Central memory CD4-positive, alpha-beta T cell (primary cell): ENCODE measurements at regions not wholly inside any gene's neighbourhood (a gene's known extent, or its start where the extent isn't known, plus 50 kb on each side); places are given as distances from the start of the nearest gene placed in this dataset.
"Not testable (repeated sequence)": the region's sequence is repeated elsewhere in the genome, so short reads cannot be mapped to it uniquely, and the experiment has no call there.

Experiments used
- DNase-seq: peaks from one replicate; pipeline ENCODE4 v3.0.0; 2022

DNA sequence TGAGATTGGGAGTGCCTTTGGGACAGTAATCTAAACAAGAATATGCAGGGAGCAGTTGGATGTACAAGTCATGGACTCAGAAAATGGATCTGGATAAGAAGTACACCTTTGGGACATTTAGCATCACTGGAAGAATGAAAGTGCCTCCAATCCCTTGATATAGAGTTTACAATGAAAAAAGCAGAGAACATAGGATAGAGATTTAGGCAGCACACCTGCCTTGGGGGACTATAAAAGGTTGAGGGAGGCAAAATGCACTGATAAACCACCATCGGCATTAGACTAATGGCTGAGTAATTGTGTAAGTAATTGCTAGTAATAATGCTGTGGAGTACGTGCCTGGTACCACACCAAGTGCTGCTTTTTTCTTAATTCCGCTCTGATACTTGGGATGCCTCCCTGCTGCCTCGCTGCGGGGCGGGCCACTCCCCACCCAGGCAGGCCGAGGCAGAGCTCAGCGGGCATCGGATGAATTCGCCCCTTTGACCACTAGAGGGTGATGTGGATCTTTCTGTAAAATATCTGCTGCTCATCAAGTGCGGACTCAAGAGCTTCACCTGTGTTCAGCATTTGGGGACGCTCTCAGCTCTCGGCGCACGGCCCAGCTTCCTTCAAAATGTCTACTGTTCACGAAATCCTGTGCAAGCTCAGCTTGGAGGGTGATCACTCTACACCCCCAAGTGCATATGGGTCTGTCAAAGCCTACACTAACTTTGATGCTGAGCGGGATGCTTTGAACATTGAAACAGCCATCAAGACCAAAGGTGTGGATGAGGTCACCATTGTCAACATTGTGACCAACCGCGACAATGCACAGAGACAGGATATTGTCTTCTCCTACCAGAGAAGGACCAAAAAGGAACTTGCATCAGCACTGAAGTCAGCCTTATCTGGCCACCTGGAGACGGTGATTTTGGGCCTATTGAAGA, 99.9 kb downstream of the ANKRD18B start:
- peak; percentile 70 for DNase-seq

DNA sequence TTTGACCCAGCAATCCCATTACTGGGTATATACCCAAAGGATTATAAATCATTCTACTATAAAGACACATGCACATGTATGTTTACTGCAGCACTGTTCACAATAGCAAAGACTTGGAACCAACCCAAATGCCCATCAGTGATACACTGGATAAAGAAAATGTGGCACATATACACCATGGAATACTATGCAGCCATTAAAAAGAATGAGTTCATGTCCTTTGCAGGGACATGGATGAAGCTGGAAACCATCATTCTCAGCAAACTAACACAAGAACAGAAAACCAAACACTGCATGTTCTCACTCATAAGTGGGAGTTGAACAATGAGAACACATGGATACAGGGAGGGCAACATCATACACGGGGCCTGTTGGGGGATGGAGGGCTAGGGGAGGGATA, 104.3 kb downstream of the ANKRD18B start:
- DNase-seq = not testable (repeated sequence)

DNA sequence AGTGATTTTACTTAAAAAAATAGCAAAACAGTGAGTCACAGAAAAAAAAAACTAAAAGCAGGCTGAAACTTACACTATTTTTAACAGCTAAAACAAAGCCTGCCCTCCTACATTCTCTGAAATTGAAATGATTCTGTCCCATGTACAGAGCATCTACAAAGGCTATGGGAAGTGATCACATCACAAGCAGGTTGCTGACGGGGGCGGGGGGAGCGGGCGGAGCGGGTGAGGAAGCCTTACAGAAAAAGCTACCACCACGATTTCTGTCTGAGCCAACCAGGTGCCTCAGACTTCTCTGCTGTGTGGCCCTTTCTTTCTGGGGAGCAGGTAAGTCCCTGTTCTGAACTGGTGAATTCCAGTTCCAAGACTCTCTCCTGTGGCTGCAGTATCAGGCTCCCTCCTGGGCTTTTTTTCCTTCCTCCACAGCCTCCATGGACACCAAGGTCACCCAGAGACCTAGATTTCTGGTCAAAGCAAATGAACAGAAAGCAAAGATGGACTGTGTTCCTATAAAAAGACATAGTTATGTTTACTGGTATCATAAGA, 104.9 kb downstream of the ANKRD18B start:
- no peak for DNase-seq

DNA sequence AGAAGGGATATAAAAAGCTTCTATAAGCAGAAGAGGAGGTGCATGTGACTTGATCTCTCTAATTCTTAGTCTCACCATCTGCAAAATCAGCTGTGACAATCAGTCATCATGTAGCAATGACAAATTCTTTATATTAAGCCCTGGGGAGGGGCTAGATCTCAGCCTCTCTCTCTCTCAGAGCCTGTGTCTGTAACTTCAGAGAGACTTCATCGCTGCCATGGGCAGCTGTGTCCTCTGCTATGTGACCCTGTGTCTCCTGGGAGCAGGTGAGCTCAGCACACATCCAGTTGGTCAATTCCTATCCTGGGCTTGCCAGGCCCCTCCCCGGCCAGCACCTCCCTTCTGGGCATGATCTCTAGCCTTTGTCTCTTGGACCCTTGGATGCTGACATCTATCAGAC, 109.6 kb downstream of the ANKRD18B start:
- no peak for DNase-seq

DNA sequence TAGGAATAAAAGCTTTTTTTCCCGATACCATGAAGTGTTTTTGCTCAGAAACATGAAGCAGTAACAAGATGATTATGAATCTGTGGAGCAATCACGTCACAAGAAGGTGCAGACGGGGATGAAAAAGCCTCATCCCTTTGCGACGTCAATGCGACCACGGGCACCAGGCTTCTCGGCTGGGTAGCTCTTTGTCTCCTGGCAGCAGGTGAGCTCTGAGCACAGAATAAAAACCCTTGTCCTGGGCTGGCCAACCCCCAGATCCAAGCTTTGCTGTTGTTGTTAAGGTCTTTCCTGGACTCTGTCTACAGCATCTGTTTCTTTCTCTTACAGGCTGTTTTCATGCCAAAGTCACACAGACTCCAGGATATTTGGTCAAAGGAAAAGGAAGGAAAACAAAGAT, 113.8 kb downstream of the ANKRD18B start:
- no peak for DNase-seq

DNA sequence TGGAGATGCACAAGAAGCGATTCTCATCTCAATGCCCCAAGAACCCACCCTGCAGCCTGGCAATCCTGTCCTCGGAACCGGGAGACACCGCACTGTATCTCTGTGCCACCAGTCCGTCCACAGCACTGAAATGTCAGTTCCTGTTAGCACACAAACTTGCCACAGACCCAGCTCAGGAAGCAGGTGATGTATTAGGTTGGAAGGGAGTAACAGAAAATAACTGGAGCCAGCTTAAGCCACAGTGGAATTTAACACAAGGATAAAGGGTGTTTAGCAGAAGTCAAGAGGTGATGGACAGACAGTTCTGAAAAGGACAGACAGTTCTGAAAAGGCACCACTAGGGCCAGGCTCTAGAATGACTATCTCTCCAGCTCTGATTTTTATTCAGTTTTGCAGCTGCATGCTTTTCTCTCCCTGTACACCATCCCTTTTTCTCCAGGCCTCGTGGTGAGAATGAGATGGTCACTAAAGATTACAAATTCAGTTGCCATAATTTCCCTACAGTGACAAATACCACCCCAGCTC, 114.4 kb downstream of the ANKRD18B start:
- DNase-seq = no peak

DNA sequence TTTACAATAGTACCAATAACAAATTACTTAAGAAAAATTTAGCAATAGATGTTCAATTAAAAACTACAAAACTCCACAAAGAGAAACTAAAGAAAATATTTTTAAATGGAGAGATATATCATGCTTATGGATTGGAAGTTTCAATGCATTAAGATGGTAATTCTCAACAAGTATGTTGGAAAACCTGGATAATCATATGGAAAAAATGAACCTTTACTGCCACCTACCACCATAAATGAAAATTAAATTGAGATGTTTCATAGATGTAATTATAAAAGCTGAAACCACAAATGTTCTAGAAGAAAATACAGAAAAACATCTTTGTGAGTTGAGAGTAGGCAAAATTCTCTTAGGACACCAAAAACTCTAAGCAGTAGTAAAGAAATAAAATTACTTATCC, 121.7 kb downstream of the ANKRD18B start:
- no peak for DNase-seq

DNA sequence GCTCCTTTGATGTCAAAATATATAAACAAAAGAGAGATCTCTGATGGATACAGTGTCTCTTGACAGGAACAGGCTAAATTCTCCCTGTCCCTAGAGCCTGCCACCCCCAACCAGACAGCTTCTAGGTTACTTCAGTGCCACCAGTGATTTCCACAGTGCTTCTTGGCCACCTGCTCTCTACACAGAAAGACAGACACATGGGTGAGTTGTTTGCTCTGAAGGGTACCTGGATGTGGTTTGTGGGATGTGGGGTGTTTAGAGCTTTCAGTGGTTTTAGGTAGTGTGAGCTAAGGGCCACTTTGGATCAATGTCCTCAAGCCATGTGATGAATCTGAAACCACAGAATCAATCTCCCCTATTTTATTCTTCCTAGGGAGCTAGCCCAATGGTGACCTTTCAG, 125.4 kb downstream of the ANKRD18B start:
- no peak for DNase-seq

DNA sequence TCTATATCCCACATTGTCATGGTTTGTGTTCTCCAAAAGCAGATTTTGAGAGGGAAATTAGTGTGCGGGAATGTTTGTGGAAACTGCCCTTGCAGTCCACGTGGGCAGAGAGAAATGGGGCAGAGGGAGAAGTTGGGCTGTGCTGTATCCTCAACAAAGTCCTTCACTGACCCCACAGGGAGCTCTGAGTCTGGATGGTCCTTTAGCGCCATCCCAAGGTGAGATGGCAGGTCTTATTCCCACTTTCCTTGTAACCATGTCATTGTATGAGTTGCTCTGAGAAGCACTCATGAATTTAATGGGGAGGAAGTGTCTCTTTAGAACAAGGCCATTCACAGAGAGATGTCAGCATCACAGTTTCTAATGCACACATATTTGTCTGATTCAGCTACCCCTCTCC, 127.1 kb downstream of the ANKRD18B start:
- no peak for DNase-seq

DNA sequence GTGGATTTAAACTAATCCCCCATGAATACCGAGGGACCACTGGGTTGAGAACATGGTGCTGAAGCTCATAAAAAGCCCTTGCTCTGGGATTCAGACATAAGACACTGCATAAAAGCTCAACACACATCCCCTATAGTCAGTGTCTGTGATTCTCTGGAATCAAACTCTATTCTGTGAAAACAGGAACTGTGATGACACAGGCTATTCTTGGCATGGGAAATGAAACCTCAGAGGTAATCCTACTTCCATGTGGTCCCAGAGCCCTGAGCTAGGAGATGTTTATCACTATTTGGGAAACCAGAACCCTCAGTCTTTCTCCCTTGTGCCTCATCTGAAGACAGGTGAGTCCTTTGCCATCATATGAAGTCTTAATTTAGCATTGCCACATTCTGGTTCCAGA, 135.4 kb upstream of the PRSS3 start:
- no peak for DNase-seq

DNA sequence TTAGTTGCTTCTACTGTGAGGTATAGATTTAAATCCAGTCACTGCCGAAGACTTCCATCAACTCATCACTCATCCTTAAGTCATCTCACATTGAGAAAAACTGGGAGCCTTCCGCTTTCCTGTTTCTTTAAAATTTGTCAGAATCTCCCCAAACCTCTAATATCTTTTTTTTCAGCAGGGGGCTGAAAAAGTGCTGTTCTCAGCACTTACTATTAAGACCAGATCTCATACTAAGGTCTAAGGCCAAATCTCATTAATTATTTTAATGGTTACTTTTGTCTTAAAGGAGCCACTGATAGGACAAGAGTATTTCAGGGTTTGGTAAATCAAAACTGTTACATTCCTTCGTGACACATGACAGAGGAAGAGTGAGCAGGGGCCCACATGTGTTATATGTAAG, 134.6 kb upstream of the PRSS3 start:
- DNase-seq = no peak

DNA sequence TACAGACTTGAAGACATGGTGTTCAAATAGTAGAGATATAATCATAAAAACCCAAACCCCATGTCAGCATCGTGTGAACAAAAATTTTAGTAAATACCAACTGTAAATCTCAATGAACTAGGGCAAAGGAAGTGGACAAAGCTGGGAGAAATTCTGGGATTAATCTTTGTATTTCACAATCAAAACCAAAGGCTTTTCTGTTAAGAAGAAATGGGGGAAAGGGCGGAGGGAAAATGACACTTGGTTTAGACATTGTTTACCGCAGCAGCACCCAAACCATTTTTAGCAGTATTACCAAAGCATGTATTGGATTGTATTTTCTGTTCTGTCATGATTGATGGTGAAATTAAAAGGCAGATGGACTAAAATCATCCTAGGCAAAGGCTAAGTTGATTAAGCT, 134.2 kb upstream of the PRSS3 start:
- DNase-seq = no peak

DNA sequence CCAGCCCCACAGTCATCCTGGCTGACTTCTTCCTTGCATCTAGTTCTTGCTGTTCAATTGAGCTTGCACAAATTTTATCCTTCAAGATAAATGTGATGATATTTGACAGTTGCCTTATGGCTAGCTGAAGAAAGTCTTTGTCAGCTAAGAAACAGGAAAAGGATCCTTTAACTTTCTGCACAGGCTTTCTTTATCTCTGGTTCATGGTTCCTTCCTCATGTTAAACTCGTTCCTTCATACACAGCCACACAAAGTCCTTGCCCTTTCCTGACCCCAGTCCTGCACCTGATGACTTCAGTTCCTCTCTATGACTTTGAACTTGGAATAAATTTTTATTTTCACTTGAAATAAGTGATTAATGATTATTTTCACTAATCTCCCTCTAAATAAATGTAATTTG, 132.5 kb upstream of the PRSS3 start:
- no peak for DNase-seq

DNA sequence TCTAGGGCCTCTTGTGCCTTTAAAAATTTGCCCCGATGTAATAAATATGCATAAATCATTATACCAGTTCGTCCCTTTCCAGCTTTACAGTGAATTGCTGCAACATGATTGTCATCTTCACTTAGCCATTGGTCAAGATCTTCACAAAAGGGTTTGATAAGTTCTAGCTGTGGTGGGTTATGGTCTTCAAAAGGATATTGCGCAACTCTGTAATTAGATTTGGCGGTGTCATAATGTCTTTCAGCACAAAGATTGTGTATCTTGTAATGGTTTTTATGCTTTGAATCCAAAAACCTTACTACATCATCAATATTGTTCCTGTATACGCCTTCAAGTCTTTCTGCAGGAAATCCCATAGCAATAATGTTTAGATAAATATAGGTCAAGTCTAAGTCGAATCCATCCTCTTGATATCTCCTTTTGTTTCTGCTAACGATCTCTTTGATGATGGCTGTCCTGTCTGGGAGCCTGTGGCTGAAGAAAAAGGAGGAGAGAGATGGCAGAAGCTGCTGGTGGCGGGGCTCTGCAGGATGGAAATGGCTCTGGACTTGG, 119.1 kb upstream of the PRSS3 start:
- DNase-seq = not testable (repeated sequence)

DNA sequence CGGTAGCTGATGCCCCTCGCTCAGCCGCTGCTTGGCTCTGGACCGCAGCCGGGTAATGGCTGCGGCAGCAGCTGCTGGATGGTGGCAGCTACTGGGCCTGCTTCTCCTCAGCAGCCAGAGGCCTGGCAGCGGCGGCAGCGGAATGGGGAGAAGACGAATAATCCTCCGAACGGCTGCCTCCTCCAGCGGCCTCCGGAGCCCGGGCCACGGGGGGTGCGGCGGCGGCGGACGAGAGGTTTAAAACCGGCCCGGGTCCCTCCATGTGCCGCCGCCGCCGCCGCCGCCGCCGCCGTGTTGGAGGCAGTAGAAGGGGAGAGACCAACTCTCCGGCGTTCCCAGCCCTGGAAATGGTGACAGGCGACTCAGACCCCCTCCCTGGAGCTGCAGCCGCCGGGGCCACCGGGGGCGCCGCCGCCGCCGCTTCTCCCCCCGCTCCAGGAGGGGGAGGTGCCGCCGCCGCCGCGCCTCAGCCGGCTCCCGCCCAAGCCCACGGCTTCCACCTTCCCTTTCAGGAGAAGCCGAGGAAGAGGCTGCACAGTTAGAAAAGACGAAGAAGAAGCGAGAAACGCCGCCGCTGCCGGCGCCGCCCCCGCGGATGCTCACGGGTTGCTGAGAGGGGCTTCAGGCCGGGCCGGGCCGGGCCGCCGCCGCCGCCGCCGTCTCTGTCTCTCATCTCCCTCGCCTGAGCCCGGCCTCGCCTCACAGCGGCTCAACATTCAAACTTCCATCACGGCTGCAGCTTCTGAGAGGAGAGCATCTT, 118.4 kb upstream of the PRSS3 start:
- no peak for DNase-seq

DNA sequence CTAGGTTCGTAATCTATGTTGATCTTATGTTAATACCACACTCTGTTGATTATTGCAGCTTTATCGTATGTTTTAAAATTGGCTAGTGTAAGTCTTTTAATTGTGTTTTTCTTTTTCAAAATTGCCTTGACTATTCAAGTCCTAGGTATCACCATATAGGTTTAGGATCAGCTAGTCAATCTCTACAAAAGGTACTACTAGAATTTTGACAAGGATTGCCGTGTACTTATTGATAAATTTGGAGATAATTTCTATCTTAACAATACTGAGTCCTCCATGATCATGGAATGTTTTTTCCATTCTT, 117.9 kb upstream of the PRSS3 start:
- no peak for DNase-seq

DNA sequence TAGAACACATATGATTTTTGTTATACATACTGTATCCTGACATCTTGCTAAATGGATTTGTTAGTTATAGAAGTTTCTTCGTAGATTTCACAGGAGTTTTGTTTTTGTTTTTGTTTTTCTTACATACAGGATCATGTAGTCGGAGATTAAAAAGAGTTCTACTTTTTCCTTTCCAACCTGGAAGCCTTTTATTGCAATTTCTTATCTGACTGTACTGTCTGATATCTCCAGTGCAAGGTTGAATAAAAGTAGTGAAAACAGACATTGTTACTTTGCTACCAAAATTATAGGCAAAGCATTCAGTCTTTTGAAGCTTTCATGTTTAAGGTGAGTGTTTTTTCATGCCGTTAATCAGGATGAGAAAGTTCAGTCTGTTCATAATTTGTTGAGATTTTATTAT, 117.4 kb upstream of the PRSS3 start:
- DNase-seq = no peak

DNA sequence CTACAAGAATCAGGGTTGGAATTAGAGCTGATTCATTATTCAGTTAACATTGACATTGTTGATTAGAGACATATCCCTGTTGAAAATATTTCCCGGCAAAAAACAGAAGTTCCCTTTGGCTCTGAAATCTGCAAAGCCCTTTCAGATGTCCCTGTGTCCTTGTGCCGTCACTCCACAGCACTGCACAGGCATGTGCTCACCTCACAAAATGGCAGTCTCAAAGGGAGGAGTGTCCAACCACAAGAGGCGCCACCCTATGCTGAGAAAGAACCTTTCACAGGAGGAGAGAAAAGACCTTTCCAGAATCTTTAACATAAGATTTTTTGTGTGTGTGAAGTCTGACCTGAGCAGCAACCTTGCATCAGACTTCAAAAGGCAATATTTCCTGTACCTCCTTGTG, 112.8 kb upstream of the PRSS3 start:
- no peak for DNase-seq

DNA sequence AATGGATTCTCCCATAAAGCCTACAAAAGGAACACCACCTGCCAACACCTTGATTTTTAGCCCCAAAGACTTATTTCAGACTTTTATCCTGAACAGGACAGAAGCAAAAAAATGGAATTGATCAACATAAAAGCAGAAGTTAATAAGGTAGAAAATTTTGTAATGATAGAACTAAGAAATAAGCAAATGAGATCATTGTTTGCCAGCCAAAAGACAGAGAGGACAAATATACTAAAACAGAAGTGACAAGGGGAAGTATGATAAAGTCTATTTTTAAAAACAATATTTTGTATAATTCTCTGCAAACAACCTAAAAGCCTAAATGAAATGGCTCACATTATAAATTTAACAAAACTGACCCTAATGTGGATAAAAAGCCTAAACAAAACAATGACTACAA, 110.5 kb upstream of the PRSS3 start:
- no peak for DNase-seq

DNA sequence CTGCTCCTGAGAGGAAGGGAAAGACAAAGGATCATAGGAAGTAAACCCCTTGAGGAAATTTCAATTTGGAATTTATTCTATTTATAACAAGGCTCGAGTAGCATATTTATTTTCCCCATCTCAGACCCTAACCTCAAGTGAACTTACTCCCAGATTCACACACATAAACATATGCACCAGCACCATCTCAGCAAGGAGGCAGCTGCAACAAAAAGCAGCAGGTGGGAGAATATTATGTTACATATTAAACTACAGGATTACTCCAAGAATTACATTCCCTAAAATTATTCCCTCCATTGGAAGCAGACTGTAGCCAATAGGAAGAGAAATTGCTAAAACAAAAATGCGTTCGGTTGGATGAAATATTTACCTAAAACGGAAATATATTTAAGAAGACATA, 108.4 kb upstream of the PRSS3 start:
- DNase-seq = no peak

DNA sequence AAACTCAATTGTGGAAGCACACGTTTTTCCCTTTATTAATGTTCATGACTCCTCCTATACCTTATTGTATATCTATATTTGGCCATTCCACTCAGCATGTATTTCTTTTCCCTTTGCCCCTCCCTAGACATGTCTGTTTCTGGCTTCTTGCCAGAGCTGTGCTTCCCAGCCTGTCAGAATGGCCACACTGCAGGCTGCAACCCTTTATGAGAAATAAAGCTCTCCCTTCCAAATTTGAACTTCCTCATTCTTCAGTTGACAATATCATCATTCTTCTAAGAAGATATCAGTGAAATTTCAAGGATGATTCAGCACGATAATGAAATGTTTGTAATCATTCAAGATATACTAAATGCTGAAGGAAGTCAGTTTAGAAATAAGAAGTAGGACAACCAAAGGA, 107.6 kb upstream of the PRSS3 start:
- DNase-seq = no peak

DNA sequence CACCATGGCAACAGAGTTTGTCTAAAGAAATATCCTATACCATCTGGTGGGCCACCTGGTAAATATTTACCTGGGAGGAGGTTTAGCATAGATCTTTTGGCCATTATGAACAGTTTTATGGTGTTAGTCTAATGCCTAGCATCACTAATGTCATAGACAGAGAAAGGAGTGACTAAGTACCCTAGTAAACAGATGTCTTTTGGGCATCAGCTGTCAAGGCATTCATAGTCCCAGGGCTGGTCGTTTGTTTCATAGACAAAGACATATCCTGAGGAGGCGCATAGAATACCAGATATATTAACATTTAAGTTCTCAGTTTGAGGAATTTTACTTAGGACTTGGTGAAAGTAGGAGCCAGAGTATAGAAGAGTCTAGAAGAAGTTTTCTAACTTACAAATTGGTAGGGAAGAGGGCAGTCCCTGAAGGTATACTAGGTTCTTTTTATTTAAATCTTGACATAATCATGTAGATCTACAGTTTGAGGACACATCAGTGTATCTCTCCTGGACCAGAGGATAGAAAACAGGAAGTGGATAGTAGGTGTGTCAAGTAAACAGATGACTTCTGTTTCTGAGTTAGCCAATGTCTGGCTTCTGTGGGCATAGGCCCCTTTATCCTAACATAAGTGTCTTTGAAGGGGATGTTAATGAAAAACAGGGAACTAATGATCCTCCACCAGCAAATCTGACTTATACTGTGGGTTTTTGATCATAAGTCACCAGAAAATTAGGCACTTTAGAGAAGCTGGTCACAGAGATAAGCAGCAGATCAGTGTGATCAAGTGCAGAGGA, 105.0 kb upstream of the PRSS3 start:
- no peak for DNase-seq

DNA sequence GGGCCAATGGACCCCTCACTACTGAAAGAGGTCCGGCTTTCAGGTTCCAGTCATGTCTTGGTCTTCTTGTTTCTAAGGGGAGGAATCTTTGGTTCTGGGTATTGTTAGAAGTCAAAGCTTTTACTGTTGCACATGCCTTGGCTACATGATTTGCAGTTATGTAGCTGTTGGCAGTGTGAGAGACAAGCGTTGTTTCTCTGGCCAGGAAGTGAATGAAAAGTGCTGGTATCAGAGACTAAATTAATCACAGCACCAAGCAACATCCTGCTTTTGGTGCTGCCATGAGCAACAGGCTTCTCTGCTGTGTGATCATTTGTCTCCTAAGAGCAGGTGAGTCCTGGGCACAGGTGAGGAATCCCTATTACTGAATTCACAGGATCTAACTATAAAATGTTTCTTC, 100.1 kb upstream of the PRSS3 start:
- no peak for DNase-seq
